T-helper 2 cell (primary cell): ENCODE measurements at regions not wholly inside any gene's neighbourhood (a gene's known extent, or its start where the extent isn't known, plus 50 kb on each side); places are given as distances from the start of the nearest gene placed in this dataset.

Source experiments
- DNase-seq, 5 experiments: peaks; one replicate each; pipeline versions ENCODE4 v3.0.0 to v3.0.0-alpha.2; 2012 to 2022

- no peak for DNase-seq
Measured at GRCh38 chr7:156148995-156149394, 336.7 kb upstream of the SHH start.

- DNase-seq, result no peak
Measured at GRCh38 chr7:156148547-156148946, 336.3 kb upstream of the SHH start.

DNA sequence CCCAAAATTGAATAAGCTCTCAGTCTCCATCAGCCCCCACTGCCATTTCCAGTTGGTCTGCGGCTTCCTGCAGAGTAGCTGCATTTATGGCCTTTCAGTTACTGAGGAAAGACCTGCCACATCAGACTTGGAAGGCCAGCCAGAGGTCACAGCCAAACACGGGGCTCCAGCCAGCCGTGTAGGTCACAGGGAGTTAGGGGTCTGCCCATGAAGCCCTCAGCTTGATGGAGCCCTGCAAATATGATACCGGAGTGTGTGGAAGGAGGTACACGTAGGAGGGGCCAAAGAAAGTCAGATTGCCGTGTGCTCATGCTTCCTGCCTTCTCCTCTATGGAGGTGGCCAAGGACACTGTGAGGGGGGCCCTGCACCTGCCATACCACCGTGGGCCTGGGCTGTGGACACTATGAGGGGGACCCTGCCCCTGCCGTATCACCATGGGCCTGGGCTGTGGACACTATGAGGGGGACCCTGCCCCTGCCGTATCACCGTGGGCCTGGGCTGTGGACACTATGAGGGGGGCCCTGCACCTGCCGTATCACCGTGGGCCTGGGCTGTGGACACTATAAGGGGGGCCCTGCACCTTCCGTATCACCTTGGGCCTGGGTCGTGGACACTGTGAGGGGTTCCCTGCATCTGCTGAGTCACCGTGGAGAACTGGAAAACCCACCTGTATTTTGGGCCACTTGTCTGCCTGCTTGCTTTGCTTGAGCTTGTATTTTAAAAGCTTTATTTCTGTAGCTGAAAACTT lies 335.7 kb upstream of the SHH start:
- no peak for DNase-seq

- DNase-seq, result no peak
Measured at GRCh38 chr7:156147104-156147503, 334.8 kb upstream of the SHH start.

GRCh38 chr7:156145996-156146395 lies 333.7 kb upstream of the SHH start:
- no peak for DNase-seq

- no peak for DNase-seq
Measured at GRCh38 chr7:156145184-156145583, 332.9 kb upstream of the SHH start.

GRCh38 chr7:156143683-156144082 lies 331.4 kb upstream of the SHH start:
- DNase-seq, result no peak

- DNase-seq, result no peak
Measured at GRCh38 chr7:156143158-156143557, 330.9 kb upstream of the SHH start.

GRCh38 chr7:156141941-156142340 lies 329.7 kb upstream of the SHH start:
- DNase-seq, result no peak

- no peak for DNase-seq
Measured at GRCh38 chr7:156140896-156141295, 328.6 kb upstream of the SHH start.

GRCh38 chr7:156140447-156140846 lies 328.2 kb upstream of the SHH start:
- no peak for DNase-seq

DNA sequence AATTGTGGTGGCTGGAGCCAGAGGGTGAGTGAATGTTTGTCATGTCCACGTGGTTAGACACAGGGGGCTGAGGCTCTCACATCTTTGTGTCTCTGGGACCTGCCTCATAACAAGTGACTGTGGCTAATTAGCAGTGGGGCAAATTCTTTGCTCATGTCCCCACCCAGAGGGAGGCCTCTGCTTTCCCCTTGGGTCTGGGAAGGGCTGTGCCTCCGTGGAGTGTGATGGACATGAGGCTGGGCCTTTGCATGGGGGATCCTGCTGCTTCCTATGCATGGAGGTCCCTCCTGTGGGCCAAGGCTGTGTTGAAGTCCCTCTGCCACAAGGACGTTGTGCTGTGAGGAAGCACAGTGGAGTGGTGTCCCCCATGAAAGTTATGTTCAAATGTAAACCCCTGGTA lies 327.4 kb upstream of the SHH start:
- no peak for DNase-seq

GRCh38 chr7:156139112-156139511 lies 326.8 kb upstream of the SHH start:
- no peak for DNase-seq

DNA sequence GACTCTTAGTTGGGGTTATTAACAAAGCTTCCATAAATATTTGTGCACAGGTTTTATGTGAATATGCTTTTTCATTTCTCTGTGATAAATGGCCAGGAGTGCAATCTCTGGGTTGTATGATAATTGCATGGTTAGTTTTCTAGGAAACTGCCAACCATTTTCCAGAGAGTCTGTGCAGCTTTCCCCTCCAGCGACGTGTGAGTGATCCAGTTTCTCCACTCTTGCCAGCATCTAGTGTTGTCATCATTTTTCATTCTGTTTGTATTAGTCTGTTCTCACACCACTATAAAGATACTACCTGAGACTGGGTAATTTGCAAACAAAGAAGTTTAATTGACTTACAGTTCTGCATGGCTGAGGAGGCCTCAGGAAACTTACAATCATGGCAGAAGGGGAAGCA lies 319.6 kb upstream of the SHH start:
- DNase-seq, result no peak

DNA sequence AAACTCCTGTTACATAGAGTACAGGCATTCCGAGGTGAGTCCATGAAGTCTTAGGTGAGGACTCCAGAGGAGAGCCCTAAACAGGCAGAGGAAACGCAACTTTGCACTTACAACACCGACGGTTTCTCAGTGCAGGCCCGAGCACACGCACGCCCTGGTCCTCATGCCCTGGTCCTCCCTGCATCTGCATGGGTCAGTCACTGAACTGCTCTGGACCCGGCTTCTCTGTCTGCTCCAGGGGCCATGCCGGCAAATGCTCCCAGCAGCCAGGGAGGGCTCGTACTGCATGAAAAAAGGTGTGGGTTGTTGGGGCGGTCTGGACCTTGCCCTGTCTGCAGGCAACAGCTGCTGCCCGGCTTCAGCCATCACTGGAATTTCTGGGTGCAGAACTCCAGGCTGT lies 317.3 kb upstream of the SHH start:
- DNase-seq, result no peak

DNA sequence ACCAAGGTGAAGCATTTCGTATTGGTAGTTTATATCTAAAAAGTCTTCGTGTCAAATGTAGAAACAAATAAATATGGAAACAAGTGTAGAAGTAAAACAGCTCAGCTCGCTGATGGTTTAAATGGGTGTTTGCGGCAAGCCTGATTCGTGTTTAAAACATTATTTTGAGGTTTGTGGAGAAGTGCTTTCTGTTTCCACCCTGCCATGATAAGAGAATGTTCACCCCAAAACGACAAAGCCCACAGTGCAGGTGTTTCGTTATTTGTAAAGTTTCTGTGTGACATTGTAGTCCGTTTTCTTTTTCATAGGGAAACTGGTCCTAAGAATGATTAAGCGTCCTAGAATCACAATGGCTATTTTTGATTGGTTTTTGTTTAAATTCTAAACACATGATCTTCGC lies 316.2 kb upstream of the SHH start:
- DNase-seq, result no peak

GRCh38 chr7:156127166-156128134 lies 315.2 kb upstream of the SHH start:
- no peak for DNase-seq

GRCh38 chr7:156125841-156126730 lies 313.8 kb upstream of the SHH start:
- DNase-seq, result no peak

DNA sequence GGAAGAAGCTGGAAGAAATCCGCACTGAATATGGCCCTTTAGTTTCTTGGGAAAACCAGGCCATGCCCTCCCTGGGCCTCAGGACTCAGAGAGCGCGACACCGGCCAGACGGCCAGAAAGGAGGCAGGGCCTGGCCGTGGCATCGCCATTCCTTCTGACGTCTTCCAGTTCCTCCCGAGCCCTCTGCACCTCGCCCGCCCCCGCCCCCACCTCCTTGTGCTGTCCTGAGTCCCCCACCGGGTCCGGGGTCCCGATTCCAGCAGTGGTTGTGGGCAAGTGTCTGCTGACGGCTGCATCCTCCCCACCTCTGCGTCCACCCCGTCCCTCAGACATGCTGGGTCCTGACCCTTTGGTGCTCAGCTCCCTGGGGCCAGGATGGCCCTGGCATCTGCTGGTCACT lies 312.1 kb upstream of the SHH start:
- no peak for DNase-seq

DNA sequence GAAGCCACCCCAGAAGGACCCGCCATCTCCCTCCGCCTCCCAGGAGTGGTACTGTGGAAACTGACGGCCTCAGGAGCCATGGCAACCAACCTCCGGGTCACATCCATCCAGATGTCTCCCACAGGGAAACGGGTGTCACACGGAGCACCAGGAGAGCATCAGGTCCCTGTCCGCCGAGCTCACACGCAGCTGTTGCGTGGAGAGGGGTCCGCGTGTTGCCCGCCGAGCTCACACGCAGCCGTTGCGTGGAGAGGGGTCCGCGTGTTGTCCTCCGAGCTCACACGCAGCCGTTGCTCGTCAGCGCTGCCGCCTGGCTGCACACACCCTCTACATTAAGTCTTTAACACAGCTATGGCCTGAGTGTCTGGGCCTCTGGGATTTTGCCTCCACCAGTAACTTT lies 311.1 kb upstream of the SHH start:
- no peak for DNase-seq

- no peak for DNase-seq
Measured at GRCh38 chr7:156122752-156123354, 310.6 kb upstream of the SHH start.

DNA sequence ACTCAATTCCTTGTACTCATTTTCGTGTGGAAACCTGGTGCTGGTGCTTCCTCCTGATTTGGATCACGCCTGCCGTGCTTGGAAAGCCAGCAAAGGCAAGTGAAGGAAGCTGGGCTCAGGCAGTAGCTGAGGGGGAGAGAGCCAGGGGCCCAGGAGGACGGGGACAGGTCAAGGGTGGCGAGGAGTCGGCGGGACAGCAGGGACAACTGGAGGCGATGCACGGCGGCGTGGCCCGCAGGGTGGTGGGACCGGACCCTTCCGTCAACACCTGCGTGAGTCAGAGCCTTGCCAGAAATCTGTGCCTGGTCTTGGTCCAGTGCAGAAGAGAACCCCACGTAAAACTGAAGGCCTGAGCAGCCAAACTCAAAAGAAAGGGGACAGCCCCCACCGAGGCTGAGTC lies 309.7 kb upstream of the SHH start:
- no peak for DNase-seq

- DNase-seq, result no peak
Measured at GRCh38 chr7:156121434-156121833, 309.2 kb upstream of the SHH start.
